ENCODE measurements at regions not wholly inside any gene's neighbourhood (a gene's known extent, or its start where the extent isn't known, plus 50 kb on each side); places are given as distances from the start of the nearest gene placed in this dataset.
A peak's percentile ranks its signal among the peaks of the same experiment; 100 is the strongest.

GRCh38 chr10:58943256-58943890 lies 233.1 kb upstream of the PHYHIPL start:
- Histone ChIP-seq H3K27ac (peak overlapping the region in 1 of 4 donors; percentile 14), H3K36me3 (no peaks in the 10 kb centered on the region), H3K4me1 (peaks cover 0 to 28% (median 11%) of the 10 kb centered on the region in 4 donors), H3K4me3 (no peak overlapping the region), H3K27me3 (no peaks in the 10 kb centered on the region), H3K9me3 (peaks cover 0 to 4% (median 0%) of the 10 kb centered on the region in 4 donors)
- intact Hi-C loops (cut with DNase I), result no loop called here
- no peak for DNase-seq
- 92 to 93% methylated on average over 1 of the region's 1 CpG for whole genome bisulfite sequencing, 2 donors
- no peak for TF ChIP-seq POLR2AphosphoS5 (IDR thresholded peaks at IDR 0.05)
- TF ChIP-seq, protein P1, sequence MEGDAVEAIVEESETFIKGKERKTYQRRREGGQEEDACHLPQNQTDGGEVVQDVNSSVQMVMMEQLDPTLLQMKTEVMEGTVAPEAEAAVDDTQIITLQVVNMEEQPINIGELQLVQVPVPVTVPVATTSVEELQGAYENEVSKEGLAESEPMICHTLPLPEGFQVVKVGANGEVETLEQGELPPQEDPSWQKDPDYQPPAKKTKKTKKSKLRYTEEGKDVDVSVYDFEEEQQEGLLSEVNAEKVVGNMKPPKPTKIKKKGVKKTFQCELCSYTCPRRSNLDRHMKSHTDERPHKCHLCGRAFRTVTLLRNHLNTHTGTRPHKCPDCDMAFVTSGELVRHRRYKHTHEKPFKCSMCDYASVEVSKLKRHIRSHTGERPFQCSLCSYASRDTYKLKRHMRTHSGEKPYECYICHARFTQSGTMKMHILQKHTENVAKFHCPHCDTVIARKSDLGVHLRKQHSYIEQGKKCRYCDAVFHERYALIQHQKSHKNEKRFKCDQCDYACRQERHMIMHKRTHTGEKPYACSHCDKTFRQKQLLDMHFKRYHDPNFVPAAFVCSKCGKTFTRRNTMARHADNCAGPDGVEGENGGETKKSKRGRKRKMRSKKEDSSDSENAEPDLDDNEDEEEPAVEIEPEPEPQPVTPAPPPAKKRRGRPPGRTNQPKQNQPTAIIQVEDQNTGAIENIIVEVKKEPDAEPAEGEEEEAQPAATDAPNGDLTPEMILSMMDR (IDR thresholded peaks at IDR 0.05), result no peak

- TF ChIP-seq, protein P1 (IDR thresholded peaks at IDR 0.05), result no peak
- TF ChIP-seq EP300 (IDR thresholded peaks at IDR 0.05), result no peak
- no peak for TF ChIP-seq POLR2AphosphoS5 (IDR thresholded peaks at IDR 0.05)
- no peak for TF ChIP-seq POLR2A (IDR thresholded peaks at IDR 0.05)
- Histone ChIP-seq H3K36me3 (no peaks in the 10 kb centered on the region), H3K27me3 (no peaks in the 10 kb centered on the region), H3K9me3 (peaks cover 0 to 4% (median 0%) of the 10 kb centered on the region in 4 donors), H3K4me3 (no peak overlapping the region), H3K27ac (peak overlapping the region in 2 of 4 donors; percentile 11 to 14), H3K4me1 (peaks cover 0 to 28% (median 11%) of the 10 kb centered on the region in 4 donors)
- intact Hi-C loops (cut with DNase I), result no loop called here
- no peak for DNase-seq
These were observed 232.5 kb upstream of the PHYHIPL start for GRCh38 chr10:58943960-58944359.

DNA sequence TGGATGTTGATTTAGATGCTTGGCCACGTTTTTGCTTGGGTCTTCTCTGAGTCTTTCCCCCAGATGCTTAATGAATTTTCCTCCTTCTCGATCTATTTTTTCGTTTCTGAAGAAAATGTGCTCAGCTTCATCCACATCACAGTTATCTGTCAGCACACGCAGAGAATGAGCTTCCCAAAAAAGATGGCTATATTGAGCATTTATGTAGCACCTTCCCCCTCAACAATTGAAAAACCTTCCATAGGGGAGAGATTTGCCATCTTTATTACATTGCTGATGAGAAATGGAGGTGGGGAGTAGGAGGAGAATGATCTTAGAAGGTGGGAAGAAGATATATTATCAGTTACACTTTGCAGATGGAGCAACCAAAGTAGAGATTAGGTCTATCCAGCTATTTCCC lies 228.1 kb upstream of the PHYHIPL start:
- no peaks in the 10 kb centered on the region for H3K36me3 ChIP-seq
- TF ChIP-seq EP300 (IDR thresholded peaks at IDR 0.05) (no peak), POLR2A (IDR thresholded peaks at IDR 0.05) (no peak), POLR2AphosphoS5 (IDR thresholded peaks at IDR 0.05) (no peak)
- TF ChIP-seq, protein P1 (IDR thresholded peaks at IDR 0.05), result no peak
- WGBS, 2 donors, result 78 to 81% methylated on average over 4 of the region's 4 CpGs
- H3K9me3 ChIP-seq, result peaks cover 0 to 4% (median 0%) of the 10 kb centered on the region in 4 donors
- H3K4me1 ChIP-seq, result peaks cover 0 to 42% (median 26%) of the 10 kb centered on the region in 4 donors
- no peak overlapping the region for H3K4me3 ChIP-seq
- H3K27ac ChIP-seq, result no peak overlapping the region
- H3K27me3 ChIP-seq, result no peaks in the 10 kb centered on the region
- DNase-seq, result no peak
- intact Hi-C loops (cut with DNase I), result no loop called here

DNA sequence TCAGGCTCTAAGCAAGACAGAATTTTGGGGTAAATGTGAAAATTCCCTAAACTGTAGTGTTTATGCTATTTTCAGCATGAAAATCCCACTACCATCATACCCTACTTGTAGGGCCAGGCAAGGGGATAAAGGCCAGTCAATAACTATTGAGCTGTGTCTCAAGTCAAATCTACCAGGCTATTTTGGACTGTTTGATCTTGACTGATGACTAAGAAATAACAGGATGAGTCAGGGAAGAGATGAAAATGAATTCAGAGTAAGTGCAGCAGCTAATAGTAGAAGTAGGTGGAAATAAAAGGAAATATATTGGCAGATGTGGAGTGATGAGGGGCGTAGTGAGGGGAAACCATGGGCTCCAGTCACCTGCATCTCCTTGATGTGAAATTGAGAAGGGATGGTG lies 225.8 kb upstream of the PHYHIPL start:
- 77 to 81% methylated on average over 1 of the region's 1 CpG for WGBS, 2 donors

More for the DNA sequence above, 225.8 kb upstream of the PHYHIPL start:
- Histone ChIP-seq H3K9me3 (peaks cover 0 to 4% (median 0%) of the 10 kb centered on the region in 4 donors), H3K4me3 (no peak overlapping the region), H3K36me3 (no peaks in the 10 kb centered on the region), H3K27me3 (no peaks in the 10 kb centered on the region), H3K4me1 (peaks cover 0 to 32% (median 23%) of the 10 kb centered on the region in 4 donors), H3K27ac (peak overlapping the region in 1 of 4 donors; percentile 70)
- DNase-seq, result no peak
- TF ChIP-seq POLR2A (IDR thresholded peaks at IDR 0.05) (no peak), EP300 (IDR thresholded peaks at IDR 0.05) (no peak)
- TF ChIP-seq, protein P1 (IDR thresholded peaks at IDR 0.05), result no peak
- intact Hi-C loops (cut with DNase I), result loop anchor here (2.0 to 5.0 kb wide), 4 partner anchors 168 to 672 kb away; no protein-coding TSS in a partner anchor

Data from sigmoid colon (tissue), 6 donors.